Adipocyte (in vitro differentiated cells): ENCODE measurements at regions not wholly inside any gene's neighbourhood (a gene's known extent, or its start where the extent isn't known, plus 50 kb on each side); places are given as distances from the start of the nearest gene placed in this dataset.

Experiments used
- DNase-seq: peaks from one replicate; pipeline ENCODE4 v3.0.0-alpha.2; 2015; ENCODE audit warnings: low read depth
- H3K27me3 ChIP-seq: replicated peaks from 2 replicates; pipeline ENCODE4 v1.7.0; 2013; ENCODE audit warnings: mild to moderate bottlenecking, low read length, moderate library complexity; ENCODE audit not compliant: control insufficient read depth, insufficient read depth
- H3K36me3 ChIP-seq: 2 replicates; pipeline ENCODE4 v1.7.0; 2013; ENCODE audit warnings: low read length, mild to moderate bottlenecking, moderate library complexity; ENCODE audit not compliant: control insufficient read depth, insufficient read depth, severe bottlenecking
- H3K4me1 ChIP-seq: 2 replicates; pipeline ENCODE4 v1.7.0; 2013; ENCODE audit warnings: mild to moderate bottlenecking, low read length, moderate library complexity; ENCODE audit not compliant: control insufficient read depth, insufficient read depth
- H3K4me3 ChIP-seq: 2 replicates; pipeline ENCODE4 v1.7.0; 2013; ENCODE audit warnings: mild to moderate bottlenecking, low read length, moderate library complexity
- H3K9ac ChIP-seq: 2 replicates; pipeline ENCODE4 v1.7.0; 2013; ENCODE audit warnings: mild to moderate bottlenecking, low read length, moderate library complexity
- H3K9me3 ChIP-seq: 2 replicates; pipeline ENCODE4 v1.7.0; 2013; ENCODE audit warnings: mild to moderate bottlenecking, low read length, moderate library complexity; ENCODE audit not compliant: control insufficient read depth

GRCh38 chr21:27149034-27149433, 182.1 kb upstream of the ADAMTS5 start:
- peaks cover 4% of the 10 kb centered on the region for H3K9me3 ChIP-seq
- H3K4me3 ChIP-seq = no peak overlapping the region
- peak; percentile 86 for DNase-seq
- H3K36me3 ChIP-seq = no peaks in the 10 kb centered on the region
- H3K27me3 ChIP-seq = no peaks in the 10 kb centered on the region
- peaks cover 6% of the 10 kb centered on the region for H3K4me1 ChIP-seq
- no peak overlapping the region for H3K9ac ChIP-seq

- peaks cover 6% of the 10 kb centered on the region for H3K4me1 ChIP-seq
- no peak for DNase-seq
Observed at GRCh38 chr21:27146268-27146667, 179.4 kb upstream of the ADAMTS5 start.

GRCh38 chr21:27145134-27145798, 178.4 kb upstream of the ADAMTS5 start:
- no peak for DNase-seq
- peaks cover 6% of the 10 kb centered on the region for H3K4me1 ChIP-seq
- no peak overlapping the region for H3K4me3 ChIP-seq
- H3K9ac ChIP-seq = no peak overlapping the region
- H3K9me3 ChIP-seq = peaks cover 4% of the 10 kb centered on the region
- H3K27me3 ChIP-seq = no peaks in the 10 kb centered on the region
- no peaks in the 10 kb centered on the region for H3K36me3 ChIP-seq

More at GRCh38 chr21:27146268-27146667, 179.4 kb upstream of the ADAMTS5 start:
- Histone ChIP-seq H3K27me3 (no peaks in the 10 kb centered on the region), H3K36me3 (no peaks in the 10 kb centered on the region), H3K4me3 (no peak overlapping the region), H3K9me3 (peaks cover 4% of the 10 kb centered on the region), H3K9ac (no peak overlapping the region)

GRCh38 chr21:27143476-27143875, 176.6 kb upstream of the ADAMTS5 start:
- Histone ChIP-seq H3K36me3 (no peaks in the 10 kb centered on the region), H3K4me1 (no peaks in the 10 kb centered on the region), H3K4me3 (no peak overlapping the region), H3K9ac (no peak overlapping the region), H3K9me3 (peaks cover 3% of the 10 kb centered on the region), H3K27me3 (no peaks in the 10 kb centered on the region)
- no peak for DNase-seq

GRCh38 chr21:27139526-27139925, 172.6 kb upstream of the ADAMTS5 start:
- no peaks in the 10 kb centered on the region for H3K36me3 ChIP-seq
- no peak for DNase-seq
- H3K4me1 ChIP-seq = no peaks in the 10 kb centered on the region
- no peak overlapping the region for H3K9ac ChIP-seq
- H3K9me3 ChIP-seq = no peaks in the 10 kb centered on the region
- H3K27me3 ChIP-seq = no peaks in the 10 kb centered on the region
- H3K4me3 ChIP-seq = no peak overlapping the region

- H3K9me3 ChIP-seq = no peaks in the 10 kb centered on the region
- no peaks in the 10 kb centered on the region for H3K36me3 ChIP-seq
- H3K9ac ChIP-seq = no peak overlapping the region
- H3K27me3 ChIP-seq = no peaks in the 10 kb centered on the region
- peaks cover 10% of the 10 kb centered on the region for H3K4me1 ChIP-seq
- no peak overlapping the region for H3K4me3 ChIP-seq
- no peak for DNase-seq
Observed at GRCh38 chr21:27134516-27134915, 167.6 kb upstream of the ADAMTS5 start.

GRCh38 chr21:27132266-27132665, 165.4 kb upstream of the ADAMTS5 start:
- H3K9me3 ChIP-seq = no peaks in the 10 kb centered on the region
- H3K9ac ChIP-seq = no peak overlapping the region
- H3K4me1 ChIP-seq = peaks cover 15% of the 10 kb centered on the region
- no peaks in the 10 kb centered on the region for H3K36me3 ChIP-seq
- no peak overlapping the region for H3K4me3 ChIP-seq
- no peaks in the 10 kb centered on the region for H3K27me3 ChIP-seq
- peak; percentile 81 for DNase-seq

- Histone ChIP-seq H3K27me3 (no peaks in the 10 kb centered on the region), H3K9me3 (no peaks in the 10 kb centered on the region), H3K4me1 (peaks cover 15% of the 10 kb centered on the region), H3K36me3 (no peaks in the 10 kb centered on the region), H3K9ac (no peak overlapping the region), H3K4me3 (no peak overlapping the region)
- DNase-seq = no peak
Observed at GRCh38 chr21:27130154-27130553, 163.3 kb upstream of the ADAMTS5 start.

- Histone ChIP-seq H3K36me3 (no peaks in the 10 kb centered on the region), H3K4me1 (peaks cover 15% of the 10 kb centered on the region), H3K4me3 (no peak overlapping the region), H3K27me3 (no peaks in the 10 kb centered on the region), H3K9ac (no peak overlapping the region), H3K9me3 (no peaks in the 10 kb centered on the region)
- no peak for DNase-seq
Observed at GRCh38 chr21:27129694-27130093, 162.8 kb upstream of the ADAMTS5 start.

- Histone ChIP-seq H3K4me1 (peaks cover 15% of the 10 kb centered on the region), H3K36me3 (no peaks in the 10 kb centered on the region), H3K4me3 (no peak overlapping the region), H3K9me3 (no peaks in the 10 kb centered on the region), H3K27me3 (no peaks in the 10 kb centered on the region), H3K9ac (no peak overlapping the region)
- no peak for DNase-seq
Observed at GRCh38 chr21:27129215-27129614, 162.3 kb upstream of the ADAMTS5 start.

- peaks cover 6% of the 10 kb centered on the region for H3K4me1 ChIP-seq
- DNase-seq = no peak
- H3K9ac ChIP-seq = no peak overlapping the region
- H3K36me3 ChIP-seq = no peaks in the 10 kb centered on the region
- H3K27me3 ChIP-seq = no peaks in the 10 kb centered on the region
- no peaks in the 10 kb centered on the region for H3K9me3 ChIP-seq
- no peak overlapping the region for H3K4me3 ChIP-seq
Observed at GRCh38 chr21:27126140-27126539, 159.3 kb upstream of the ADAMTS5 start.

- Histone ChIP-seq H3K9ac (no peak overlapping the region), H3K9me3 (no peaks in the 10 kb centered on the region), H3K4me1 (no peaks in the 10 kb centered on the region), H3K36me3 (no peaks in the 10 kb centered on the region), H3K27me3 (no peaks in the 10 kb centered on the region), H3K4me3 (no peak overlapping the region)
- no peak for DNase-seq
Observed at GRCh38 chr21:27122686-27123085, 155.8 kb upstream of the ADAMTS5 start.
